Embryonic facial prominence (tissue), 1 donor: ENCODE measurements at regions not wholly inside any gene's neighbourhood (a gene's known extent, or its start where the extent isn't known, plus 50 kb on each side); places are given as distances from the start of the nearest gene placed in this dataset.
"Not testable (repeated sequence)": the region's sequence is repeated elsewhere in the genome, so short reads cannot be mapped to it uniquely, and the experiment has no call there.

Experiments
- DNase-seq: peaks from one replicate; pipeline ENCODE4 v3.0.0-alpha.2; 2016; ENCODE audit errors: extremely low spot score

DNA sequence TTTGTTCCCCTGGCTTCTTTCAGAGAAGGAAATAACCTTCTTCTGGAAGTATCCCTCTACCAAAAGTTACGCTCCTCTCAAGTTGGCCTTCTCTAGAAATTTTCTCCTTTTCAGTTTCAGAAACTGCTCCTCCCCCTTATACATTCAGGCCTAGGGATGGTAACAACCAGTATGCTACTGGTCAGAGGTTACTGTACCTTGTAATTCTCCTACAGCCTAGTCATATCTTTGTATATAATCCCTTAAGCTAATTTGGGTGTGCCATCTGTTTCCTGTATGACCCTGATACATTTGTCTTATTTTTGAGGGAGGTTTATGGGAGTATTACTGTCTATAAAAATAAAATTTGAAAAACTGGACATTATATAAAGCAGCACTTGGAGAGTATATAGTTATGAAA is 98.0 kb upstream of the NOTCH2NLA start:
- DNase-seq: not testable (repeated sequence)

DNA sequence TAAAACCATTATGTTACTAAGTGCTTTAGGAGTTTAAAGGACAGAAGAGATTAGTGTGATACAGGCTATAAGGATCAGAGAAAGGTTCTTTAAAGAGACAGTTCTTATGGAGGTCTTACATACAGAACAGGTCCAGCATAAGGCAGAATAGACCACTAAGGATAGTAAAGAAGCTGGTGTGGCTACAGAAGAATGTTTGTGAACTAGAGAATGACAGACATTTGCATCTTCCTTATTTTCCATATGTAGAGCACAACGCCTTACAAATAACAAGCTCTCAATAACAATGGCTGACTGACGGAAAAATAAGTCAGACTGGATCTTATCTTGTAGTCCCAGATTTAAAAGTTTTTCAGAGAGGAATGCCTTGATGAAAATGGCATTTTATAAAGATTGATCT is 95.6 kb upstream of the NOTCH2NLA start:
- DNase-seq: not testable (repeated sequence)

DNA sequence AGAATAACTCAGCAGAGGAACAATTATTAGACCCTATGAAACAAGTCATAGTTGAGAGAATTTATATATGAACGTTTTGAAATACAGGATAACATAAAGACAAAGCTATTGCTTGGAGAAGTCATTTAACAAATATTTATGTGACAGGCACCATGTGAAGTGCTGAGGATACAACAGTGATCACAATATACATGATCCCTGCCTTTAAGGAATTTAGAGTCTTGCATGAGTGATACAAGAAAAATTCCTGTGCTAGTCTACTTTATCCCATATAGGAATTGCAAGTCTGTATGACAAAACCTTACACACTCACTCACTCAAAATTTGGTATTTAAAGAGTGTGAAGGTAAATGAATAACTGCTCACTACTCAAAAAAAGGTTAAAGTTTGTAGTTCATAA is 94.5 kb upstream of the NOTCH2NLA start:
- DNase-seq: not testable (repeated sequence)

DNA sequence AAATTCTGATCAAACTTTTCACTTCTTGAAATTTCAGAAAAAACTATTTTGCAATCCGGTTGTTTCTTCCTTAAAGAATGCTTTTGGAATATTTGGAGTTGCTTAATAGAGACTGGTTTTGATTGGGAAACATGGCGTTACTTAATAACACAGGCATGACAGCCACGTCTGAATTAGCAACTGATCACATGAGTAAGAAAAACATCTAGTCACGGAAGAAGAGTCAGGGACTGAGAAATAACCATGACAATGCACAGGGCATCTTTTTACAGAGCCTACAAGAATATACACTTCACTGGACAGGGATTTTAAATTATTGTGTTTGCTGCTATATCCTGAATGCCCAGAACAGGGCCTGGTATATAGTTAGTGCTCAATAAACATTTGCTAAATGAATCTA is 94.1 kb upstream of the NOTCH2NLA start:
- DNase-seq: not testable (repeated sequence)

DNA sequence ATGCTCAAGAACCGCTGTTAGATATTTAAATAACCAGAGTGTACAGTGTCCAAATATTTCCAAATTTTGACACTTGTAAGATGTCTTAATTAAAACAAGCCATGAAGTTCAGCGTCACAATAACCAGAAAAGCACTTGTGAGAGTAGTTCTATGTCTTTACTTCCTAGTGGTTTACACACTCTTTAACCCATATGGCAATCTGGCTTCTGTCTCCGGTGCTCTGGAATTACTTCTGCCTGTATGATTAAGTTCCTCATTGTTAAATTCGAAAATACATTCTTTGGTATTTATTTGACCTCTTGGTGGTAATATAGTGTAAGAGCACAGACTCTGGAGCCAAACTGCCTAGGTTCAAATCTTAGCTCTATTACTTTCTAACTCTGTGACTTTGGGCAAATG is 89.9 kb upstream of the NOTCH2NLA start:
- not testable (repeated sequence) for DNase-seq

DNA sequence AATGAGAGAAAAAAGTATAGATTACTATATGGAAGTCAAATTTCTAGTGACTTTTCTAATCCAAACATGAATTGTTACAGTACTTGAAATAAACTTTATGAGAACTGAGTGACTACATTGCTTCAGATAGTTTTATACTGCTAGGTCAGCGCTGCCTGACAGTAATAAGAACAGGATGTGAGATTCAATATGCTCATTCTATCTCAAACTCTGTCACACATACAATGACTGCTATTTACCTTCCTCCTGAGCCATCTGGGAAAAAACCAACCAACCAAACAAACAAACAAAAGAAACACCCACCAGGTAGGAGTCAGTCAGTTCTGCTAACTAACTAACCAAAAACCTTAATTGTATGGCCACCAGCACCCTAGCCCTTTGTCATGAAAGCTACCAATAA is 89.0 kb upstream of the NOTCH2NLA start:
- DNase-seq: not testable (repeated sequence)

DNA sequence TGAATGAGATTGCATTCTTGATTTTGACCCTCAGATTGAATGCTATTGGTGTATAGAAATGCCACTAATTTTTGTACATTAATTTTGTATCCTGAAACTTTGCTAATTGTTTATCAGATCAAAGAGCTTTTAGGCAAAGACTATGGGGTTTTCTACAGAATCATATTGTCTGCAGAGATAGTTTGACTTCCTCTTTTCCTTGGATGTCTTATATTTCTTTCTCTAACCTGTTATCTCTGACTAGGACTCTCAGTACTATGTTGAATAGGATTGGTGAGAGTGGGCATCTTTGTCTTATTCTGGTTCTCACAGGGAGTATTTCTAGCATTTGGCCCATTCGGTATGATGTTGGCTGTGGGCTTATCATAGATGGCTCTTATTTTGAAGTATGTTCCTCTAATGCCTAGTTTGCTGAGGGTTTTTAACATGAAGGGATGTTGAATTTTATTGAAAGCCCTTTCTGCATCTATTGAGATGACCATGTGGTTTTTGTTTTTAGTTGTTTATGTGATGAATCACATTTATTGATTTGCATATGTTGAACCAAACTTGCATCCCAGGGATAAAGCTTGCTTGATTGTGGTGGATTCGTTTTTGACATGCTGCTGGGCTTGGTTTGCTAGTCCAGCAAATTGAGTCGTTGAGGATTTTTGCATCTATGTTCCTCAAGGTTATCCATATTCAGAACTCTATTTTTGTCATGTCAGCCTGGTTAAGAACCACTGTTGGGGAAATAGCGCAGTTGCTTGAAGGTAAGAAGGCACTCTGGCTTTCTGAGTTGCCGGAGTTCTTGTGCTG is 85.8 kb upstream of the NOTCH2NLA start:
- DNase-seq: not testable (repeated sequence)

DNA sequence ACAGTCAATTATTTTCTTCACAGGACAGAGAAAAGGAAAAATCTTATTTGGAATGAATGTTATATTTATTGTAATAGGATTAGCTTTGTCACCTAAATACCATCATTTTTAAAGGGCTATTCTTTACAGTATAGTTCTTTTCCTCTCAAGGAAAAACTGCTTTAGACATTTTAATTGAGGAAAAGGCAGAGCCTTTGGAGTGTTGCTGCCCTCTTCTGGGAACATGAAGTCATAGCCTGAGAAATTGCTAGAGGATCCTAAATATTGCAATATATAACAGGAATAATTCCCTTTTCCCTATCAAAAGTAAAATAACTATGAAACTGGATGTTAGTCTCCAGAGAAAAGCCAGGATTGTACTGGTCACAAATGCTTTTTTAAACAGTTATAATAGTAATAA is 81.8 kb upstream of the NOTCH2NLA start:
- DNase-seq: not testable (repeated sequence)

DNA sequence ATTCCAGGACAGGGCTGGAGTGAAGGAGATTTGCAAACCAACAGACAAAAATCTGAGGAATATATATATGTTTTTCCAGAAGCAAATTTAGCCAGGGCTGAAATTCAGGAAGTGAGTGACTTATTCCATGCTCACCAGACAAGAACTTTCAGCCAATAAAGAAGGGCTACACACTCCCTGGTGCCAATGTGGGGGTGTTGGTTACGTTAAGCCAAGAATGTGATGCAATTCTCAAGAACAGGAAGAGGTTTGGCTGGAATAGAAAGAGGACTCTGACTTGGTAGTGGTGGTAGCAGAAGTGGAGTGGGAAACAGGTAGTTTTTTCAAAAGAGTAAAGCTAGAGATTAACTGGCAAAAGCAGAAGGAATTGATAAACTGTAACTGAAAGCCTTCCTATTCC is 80.6 kb upstream of the NOTCH2NLA start:
- not testable (repeated sequence) for DNase-seq

DNA sequence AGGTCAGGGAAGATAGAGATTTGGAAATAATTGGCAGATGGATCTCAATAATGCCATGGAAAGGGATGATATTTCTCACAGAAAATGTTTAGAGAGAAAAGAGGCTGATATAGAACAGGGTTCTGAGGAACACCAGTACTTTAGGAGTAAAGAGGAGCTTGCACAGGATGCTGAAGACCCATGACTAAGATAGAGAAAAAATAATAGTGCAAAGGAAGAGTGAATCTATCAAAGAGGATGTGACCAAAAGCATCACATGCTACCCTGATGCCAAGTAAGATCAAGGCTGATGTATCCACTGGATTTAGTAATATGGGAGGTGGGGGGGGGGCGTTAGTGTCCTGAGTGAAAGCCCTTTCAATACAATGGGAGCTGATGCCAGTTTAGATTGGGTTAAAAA is 80.1 kb upstream of the NOTCH2NLA start:
- not testable (repeated sequence) for DNase-seq

DNA sequence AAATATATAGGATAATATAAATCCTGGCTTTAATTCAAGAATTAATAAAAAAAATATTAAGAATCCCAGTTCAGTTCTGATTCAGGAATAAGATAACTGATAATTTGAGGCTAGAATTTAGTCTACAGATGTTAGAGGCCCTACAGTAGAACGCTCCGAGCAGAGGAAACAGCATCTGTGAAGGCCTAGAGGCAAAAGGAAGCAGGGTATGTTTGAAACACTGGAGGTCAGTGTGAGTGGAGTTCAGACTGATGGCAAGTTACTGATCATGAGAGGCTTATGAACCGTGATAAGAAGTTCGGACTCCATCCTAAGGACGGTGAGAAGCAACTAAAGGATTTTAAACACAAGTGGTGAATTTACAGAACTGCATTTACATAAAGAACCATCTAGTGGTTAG is 79.3 kb upstream of the NOTCH2NLA start:
- DNase-seq: not testable (repeated sequence)

DNA sequence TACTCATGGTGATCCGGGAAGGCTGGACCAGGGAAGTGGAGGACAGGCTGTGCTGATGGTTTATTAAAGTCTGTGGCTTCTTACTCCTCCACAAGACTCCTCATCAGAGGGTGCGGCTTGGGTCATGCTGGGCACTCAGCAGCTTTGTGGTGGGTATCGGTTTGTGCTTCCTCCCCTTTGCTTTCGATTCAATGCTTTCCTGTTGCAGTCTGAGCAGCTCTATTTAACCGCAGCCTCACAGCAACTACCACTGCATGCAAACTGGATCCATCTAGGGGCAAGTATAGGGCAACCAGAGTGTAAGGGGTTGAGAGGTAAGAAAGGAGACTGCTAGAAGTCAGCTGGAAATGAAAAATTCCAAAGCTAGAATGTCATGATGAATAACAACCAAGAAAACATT is 78.8 kb upstream of the NOTCH2NLA start:
- not testable (repeated sequence) for DNase-seq

DNA sequence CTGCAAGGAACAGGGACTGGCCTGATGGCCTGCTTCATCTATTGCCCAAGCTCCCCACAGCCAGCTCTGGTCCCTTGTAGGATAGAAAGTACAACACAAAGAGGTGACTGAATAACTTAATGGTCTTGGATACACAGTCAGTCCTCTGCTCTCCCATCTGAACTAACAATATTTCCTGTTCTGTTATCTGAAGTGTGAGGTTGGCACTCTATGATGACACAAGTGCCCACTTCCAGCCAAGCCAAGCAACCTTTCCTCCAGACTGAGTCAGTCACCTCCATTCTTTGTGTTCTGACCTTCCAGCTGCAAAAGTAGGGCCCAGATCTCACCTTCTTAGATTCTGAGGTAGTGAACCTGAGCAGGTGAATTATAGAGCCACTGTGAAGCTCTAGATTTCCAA is 77.8 kb upstream of the NOTCH2NLA start:
- DNase-seq: not testable (repeated sequence)

DNA sequence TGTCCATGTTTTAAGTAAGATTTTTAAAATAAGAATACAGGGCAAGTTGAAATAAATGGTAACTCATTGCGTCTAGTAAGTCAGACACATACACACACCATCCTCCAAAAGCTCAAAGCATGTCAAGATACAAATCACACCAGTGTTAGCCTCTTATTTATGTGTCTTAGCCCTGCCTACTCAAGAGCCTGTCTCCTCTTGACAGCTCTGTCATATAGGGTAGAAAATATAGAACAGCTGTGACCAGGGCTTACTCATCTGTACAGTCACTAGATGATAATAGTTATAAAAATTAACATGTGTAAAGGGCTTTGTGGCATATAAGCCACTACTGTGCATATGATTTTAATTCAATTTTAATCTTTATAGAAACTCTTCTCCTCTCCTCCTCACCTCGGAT is 76.6 kb upstream of the NOTCH2NLA start:
- DNase-seq: not testable (repeated sequence)

DNA sequence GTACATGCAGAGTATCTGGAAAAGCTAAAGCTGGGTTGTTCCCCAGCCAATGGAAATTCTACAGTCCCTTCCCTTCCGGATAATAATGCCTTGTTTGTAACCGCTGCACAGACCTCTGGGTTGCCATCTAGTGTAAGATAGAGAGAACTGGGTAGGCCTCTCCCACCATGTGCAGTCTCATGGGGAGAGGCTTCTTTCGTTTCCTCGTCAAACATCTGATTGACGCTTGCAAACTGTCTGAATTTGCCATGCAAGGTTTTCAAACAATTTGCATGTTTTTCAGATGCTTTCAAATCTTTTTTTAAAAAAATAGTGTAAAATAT is 69.7 kb upstream of the NOTCH2NLA start:
- not testable (repeated sequence) for DNase-seq

DNA sequence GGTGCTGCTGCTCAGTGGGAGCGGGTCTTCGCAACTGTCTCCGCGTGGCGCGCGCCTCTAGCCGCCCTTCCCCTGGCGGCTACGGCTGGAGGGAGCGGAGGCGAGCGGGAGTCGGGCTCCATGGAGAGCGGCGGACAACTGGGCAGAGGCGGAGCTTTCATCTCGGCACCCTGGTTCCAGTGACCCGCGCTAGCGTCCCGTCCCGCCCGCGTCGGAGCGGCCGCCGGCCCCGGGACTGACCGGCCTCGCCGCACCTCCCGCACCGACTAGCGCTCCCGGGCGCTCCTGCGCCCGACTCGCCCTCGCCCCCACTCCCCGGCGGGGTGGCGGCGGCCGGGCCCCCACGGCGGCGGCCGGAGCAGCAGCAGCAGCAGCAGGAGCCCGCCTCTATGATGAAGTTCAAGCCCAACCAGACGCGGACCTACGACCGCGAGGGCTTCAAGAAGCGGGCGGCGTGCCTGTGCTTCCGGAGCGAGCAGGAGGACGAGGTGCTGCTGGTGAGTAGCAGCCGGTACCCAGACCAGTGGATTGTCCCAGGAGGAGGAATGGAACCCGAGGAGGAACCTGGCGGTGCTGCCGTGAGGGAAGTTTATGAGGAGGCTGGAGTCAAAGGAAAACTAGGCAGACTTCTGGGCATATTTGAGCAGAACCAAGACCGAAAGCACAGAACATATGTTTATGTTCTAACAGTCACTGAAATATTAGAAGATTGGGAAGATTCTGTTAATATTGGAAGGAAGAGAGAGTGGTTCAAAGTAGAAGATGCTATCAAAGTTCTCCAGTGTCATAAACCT is 69.2 kb upstream of the NOTCH2NLA start:
- DNase-seq: not testable (repeated sequence)

DNA sequence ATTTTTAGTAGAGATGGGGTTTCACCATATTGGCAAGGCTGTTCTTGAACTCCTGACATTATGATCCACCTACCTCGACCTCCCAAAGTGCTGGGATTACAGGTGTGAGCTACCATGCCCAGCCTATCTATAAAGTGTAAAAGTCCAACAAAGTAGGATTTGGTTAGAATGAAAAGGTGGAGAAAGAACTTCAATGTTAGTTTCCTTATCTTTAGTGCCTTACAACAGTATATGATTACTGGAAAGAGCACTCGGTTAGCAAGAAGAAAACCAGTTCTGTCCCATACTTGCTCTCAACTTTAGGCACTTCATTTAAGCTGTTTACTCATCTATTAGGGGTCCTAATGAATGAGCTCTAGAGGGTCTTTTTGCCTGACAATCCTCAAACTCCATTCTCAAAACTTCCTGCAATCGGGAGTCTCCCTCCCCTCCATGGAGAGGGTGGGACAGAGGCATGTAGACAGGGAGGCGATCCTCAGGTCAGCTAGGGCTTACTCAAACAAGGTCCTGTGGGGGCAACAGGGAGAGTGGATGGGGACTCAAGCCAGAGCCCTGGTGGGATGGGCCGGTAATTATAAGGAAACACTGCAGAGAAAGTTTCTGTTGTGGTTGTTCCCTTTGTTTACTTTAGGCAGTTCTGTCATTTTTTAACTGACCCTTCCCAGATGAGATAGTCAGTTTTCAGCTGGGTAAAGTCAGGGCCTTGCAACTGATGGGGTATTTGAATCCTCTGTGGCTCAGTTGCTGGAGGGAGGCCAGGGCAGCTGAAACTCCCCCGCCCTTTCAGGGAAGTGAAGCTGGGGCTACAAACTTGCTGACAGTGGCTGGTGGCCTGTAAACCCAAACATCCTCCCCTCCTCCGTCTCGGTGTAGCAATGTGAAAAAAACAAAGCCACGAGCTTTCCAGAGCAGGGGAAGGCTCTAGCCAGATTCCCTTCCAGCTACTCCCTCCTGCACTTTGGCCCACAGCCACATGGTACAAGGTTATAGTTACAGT is 64.4 kb upstream of the NOTCH2NLA start:
- DNase-seq: not testable (repeated sequence)

DNA sequence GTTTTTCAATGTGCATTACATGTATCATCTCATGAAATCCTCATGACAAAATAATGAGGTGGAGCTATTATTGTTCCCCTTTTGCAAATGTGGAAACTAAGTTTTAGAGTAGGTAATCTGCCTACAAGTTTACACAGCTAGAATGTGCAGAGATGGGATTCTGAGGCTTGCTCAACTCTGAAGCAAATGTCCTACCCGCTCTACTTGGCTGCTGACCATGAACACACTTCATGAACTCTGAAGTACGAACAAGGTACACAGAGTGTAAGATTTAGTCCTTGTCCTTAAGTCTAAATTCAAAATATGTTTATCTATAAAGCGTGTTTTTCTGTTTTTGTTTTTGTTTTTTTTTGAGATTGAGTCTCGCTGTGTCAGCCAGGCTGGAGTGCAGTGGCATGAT is 63.6 kb upstream of the NOTCH2NLA start:
- not testable (repeated sequence) for DNase-seq

DNA sequence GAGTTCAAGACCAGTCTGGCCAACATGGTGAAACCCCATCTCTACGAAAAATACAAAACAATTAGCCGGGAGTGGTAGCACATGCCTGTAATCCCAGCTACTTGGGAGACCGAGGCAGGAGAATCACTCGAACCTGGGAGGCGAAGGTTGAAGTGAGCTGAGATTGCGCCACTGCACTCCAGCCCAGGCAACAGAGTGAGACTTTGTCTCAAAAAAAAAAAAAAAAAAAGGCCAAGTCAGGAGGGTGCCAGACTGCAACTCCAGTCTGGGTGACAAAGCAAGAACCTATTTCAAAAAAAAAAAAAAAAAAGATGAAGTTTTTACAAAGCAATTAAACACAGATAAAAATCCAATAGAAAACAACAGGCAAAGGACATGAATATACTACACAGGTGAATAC is 59.1 kb upstream of the NOTCH2NLA start:
- not testable (repeated sequence) for DNase-seq

DNA sequence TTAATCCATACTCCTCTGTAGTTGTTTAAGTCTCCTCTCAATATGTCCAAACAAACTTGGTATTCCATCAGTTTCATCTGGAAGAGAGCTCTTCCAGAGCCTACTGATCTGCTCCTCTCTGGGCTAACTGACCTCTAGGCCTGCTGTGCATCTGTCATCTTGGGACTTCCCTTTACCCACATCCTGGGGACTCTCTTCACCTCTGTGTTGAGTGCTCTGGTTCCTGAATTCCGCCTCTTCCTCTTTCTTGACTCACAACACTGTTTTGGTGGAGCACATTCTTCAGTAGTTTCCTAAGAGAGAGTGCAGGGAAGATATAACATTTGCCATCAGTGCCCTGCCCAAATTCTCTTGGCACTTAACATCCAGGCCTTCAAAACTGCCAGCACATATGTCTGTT is 55.9 kb upstream of the NOTCH2NLA start:
- not testable (repeated sequence) for DNase-seq

DNA sequence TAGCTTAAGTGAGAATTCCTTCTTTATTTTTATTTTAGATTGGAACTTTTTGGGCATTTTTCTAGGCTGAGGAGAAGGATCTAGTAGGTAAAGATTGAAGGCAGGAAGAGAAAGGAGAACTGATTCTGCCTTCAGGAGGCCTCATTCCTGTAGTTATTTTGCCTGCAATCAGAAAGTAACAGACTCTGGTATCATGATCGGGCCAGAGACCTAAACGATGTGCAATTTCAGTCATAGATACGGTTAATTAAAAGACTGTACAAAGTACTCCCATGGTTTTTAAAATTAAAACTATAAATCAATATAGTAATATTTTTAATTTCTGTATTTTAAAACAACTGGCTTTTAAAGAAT is 54.7 kb upstream of the NOTCH2NLA start:
- DNase-seq: not testable (repeated sequence)
